ENCODE measurements at regions not wholly inside any gene's neighbourhood (a gene's known extent, or its start where the extent isn't known, plus 50 kb on each side); places are given as distances from the start of the nearest gene placed in this dataset.
"Not testable (repeated sequence)": the region's sequence is repeated elsewhere in the genome, so short reads cannot be mapped to it uniquely, and the experiment has no call there.

GRCh38 chr5:102668220-102668932 lies 86.7 kb upstream of the PAM start:
- Histone ChIP-seq H3K27ac (no peak overlapping the region), H3K4me1 (peaks cover 0 to 10% (median 6%) of the 10 kb centered on the region in 9 donors), H3K27me3 (no peaks in the 10 kb centered on the region), H3K36me3 (no peaks in the 10 kb centered on the region), H3K4me3 (no peak overlapping the region), H3K9me3 (no peaks in the 10 kb centered on the region)
- intact Hi-C loops (cut with DNase I) = loop anchor here in 7 of 10 donors (5.0 to 10.0 kb wide), 2 partner anchors 84 to 86 kb away; no protein-coding TSS in a partner anchor
- no peak for TF ChIP-seq CTCF (IDR thresholded peaks at IDR 0.05)
- ATAC-seq = no peak
- 68 to 87% methylated on average over 3 of the region's 3 CpGs for WGBS, 2 donors
- no peak for DNase-seq

- WGBS, 2 donors = 61 to 73% methylated on average over 9 of the region's 9 CpGs
- peaks cover 0 to 1% (median 0%) of the 10 kb centered on the region in 9 donors for H3K4me1 ChIP-seq
- ATAC-seq (peak in 4 of 8 donors; percentile 53 to 75 (median 61)), DNase-seq (peak; percentile 6 to 12)
- peak; percentile 20 to 63 (median 57) for TF ChIP-seq CTCF (IDR thresholded peaks at IDR 0.05)
- H3K36me3 ChIP-seq = no peaks in the 10 kb centered on the region
- no peaks in the 10 kb centered on the region for H3K27me3 ChIP-seq
- no peaks in the 10 kb centered on the region for H3K9me3 ChIP-seq
- H3K4me3 ChIP-seq = no peak overlapping the region
- intact Hi-C loops (cut with DNase I) = loop anchor here in 4 of 10 donors (1.0 to 10.0 kb wide), 4 partner anchors 86 to 364 kb away; no protein-coding TSS in a partner anchor
- H3K27ac ChIP-seq = no peak overlapping the region
Observed at GRCh38 chr5:102670224-102670836, 84.8 kb upstream of the PAM start.

- not testable (repeated sequence) for H3K27me3 ChIP-seq, ATAC-seq, H3K4me3 ChIP-seq, H3K27ac ChIP-seq, H3K4me1 ChIP-seq, H3K9me3 ChIP-seq, DNase-seq, H3K36me3 ChIP-seq
- intact Hi-C loops (cut with DNase I) = loop anchor here in 3 of 10 donors (2.0 to 10.0 kb wide), 3 partner anchors 86 to 364 kb away; no protein-coding TSS in a partner anchor
- WGBS, 2 donors = 77 to 85% methylated on average over 29 to 32 of the region's 32 CpGs
Observed at GRCh38 chr5:102671033-102671734, 83.9 kb upstream of the PAM start.

GRCh38 chr5:102678267-102679058 lies 76.6 kb upstream of the PAM start:
- no peak for TF ChIP-seq CTCF (IDR thresholded peaks at IDR 0.05)
- Histone ChIP-seq H3K36me3 (no peaks in the 10 kb centered on the region), H3K27me3 (no peaks in the 10 kb centered on the region), H3K9me3 (no peaks in the 10 kb centered on the region), H3K4me1 (no peaks in the 10 kb centered on the region), H3K4me3 (no peak overlapping the region), H3K27ac (no peak overlapping the region)
- no peak for ATAC-seq
- DNase-seq = no peak
- intact Hi-C loops (cut with DNase I) = loop anchor here in 1 of 10 donors (10.0 kb wide), 1 partner anchor 356 kb away; no protein-coding TSS in a partner anchor
- 79 to 80% methylated on average over 4 of the region's 4 CpGs for WGBS, 2 donors
